SK-N-SH (cell line): ENCODE measurements at regions not wholly inside any gene's neighbourhood (a gene's known extent, or its start where the extent isn't known, plus 50 kb on each side); places are given as distances from the start of the nearest gene placed in this dataset.

ENCODE experiments used
- CTCF ChIA-PET: fragments of 300-600, 350-600 bp; formaldehyde crosslinking; extraction: SDS; loops from one replicate; lab custom pipeline; 2021; lab: Yijun Ruan, JAX
- POLR2A ChIA-PET: fragments of 350-600 bp; sonication (Branson Sonifier 250); formaldehyde crosslinking; extraction: SDS; loops from one replicate; lab custom pipeline; 2020; ENCODE audit warnings: antibody characterized with exemption, inconsistent platforms; lab: Yijun Ruan, JAX
- DNase-seq: peaks from one replicate; pipeline ENCODE4 v3.0.0; 2012
- H2AFZ ChIP-seq: fragments of 200-600 bp; sonication (generic); 2 replicates; pipeline ENCODE4 v1.8.1; 2016; ENCODE audit warnings: antibody characterized with exemption, mild to moderate bottlenecking, low read depth
- H3F3A ChIP-seq: fragments of 200-600 bp; sonication (generic); replicated peaks from 2 replicates; pipeline ENCODE3; 2016; ENCODE audit warnings: antibody characterized with exemption, mild to moderate bottlenecking; ENCODE audit not compliant: insufficient read depth
- H3K27ac ChIP-seq, 2 experiments: fragments of 200-500 bp in 1 of 2; fragments of 200-600 bp in 1 of 2; sonication (Bioruptor generic) in 1 of 2; sonication (generic), shearing (Covaris generic) in 1 of 2; 2 replicates each; pipeline versions ENCODE4 v1.5.1 to v1.6.1; 2014 to 2016; ENCODE audit warnings: low read depth in 2 of 2, inconsistent platforms in 1 of 2, low read length in 1 of 2, mild to moderate bottlenecking in 1 of 2, mixed read lengths in 1 of 2
- H3K27me3 ChIP-seq: fragments of 200-600 bp; sonication (generic), shearing (Covaris generic); 2 replicates; pipeline ENCODE4 v1.6.1; 2016; ENCODE audit warnings: mixed run types; ENCODE audit not compliant: insufficient read depth
- H3K36me3 ChIP-seq, 2 experiments: fragments of 200-500 bp in 1 of 2; fragments of 200-600 bp in 1 of 2; sonication (Bioruptor generic) in 1 of 2; sonication (generic) in 1 of 2; replicated peaks in 1 of 2; 2 replicates each; pipeline versions ENCODE3 to v1.5.1; 2014 to 2016; ENCODE audit warnings: low read length in 1 of 2, mild to moderate bottlenecking in 1 of 2; ENCODE audit not compliant: insufficient read depth in 2 of 2, control insufficient read depth in 1 of 2
- H3K4me1 ChIP-seq, 2 experiments: fragments of 200-500 bp in 1 of 2; fragments of 200-600 bp in 1 of 2; sonication (Bioruptor generic) in 1 of 2; sonication (generic), shearing (Covaris generic) in 1 of 2; 2 replicates each; pipeline versions ENCODE4 v1.5.1 to v1.6.1; 2014 to 2016; ENCODE audit warnings: low read depth in 1 of 2, low read length in 1 of 2, mixed run types in 1 of 2; ENCODE audit not compliant: insufficient read depth in 2 of 2, control insufficient read depth in 1 of 2
- H3K4me2 ChIP-seq: fragments of 200-600 bp; sonication (generic), shearing (Covaris generic); 2 replicates; pipeline ENCODE4 v1.6.1; 2017; ENCODE audit warnings: mixed run types
- H3K4me3 ChIP-seq, 2 experiments: fragments of 200-500 bp in 1 of 2; fragments of 200-600 bp in 1 of 2; sonication (Bioruptor generic) in 1 of 2; sonication (generic), shearing (Covaris generic) in 1 of 2; 2 replicates each; pipeline versions ENCODE4 v1.5.1 to v1.8.1; 2014 to 2016; ENCODE audit warnings: low read depth in 2 of 2, inconsistent platforms in 1 of 2, low read length in 1 of 2, mild to moderate bottlenecking in 1 of 2, mixed read lengths in 1 of 2, moderate library complexity in 1 of 2
- H3K79me2 ChIP-seq: fragments of 200-600 bp; sonication (generic); 2 replicates; pipeline ENCODE4 v1.8.1; 2017; ENCODE audit warnings: mild to moderate bottlenecking; ENCODE audit not compliant: insufficient read depth
- H3K9ac ChIP-seq: fragments of 200-600 bp; sonication (generic); 2 replicates; pipeline ENCODE4 v1.6.1; 2017; ENCODE audit warnings: mixed run types
- H3K9me2 ChIP-seq: fragments of 200-600 bp; sonication (generic); 2 replicates; pipeline ENCODE4 v1.6.1; 2017; ENCODE audit warnings: mixed run types
- H3K9me3 ChIP-seq: fragments of 200-600 bp; sonication (generic); 2 replicates; pipeline ENCODE4 v1.6.1; 2017; ENCODE audit warnings: mixed run types, mild to moderate bottlenecking, moderate library complexity
- H4K20me1 ChIP-seq: fragments of 200-600 bp; sonication (generic); 2 replicates; pipeline ENCODE4 v1.6.1; 2017; ENCODE audit warnings: mild to moderate bottlenecking, mixed run types; ENCODE audit not compliant: insufficient read depth
- FOSL2 ChIP-seq: IDR thresholded peaks from 2 replicates; pipeline ENCODE4 v1.4.0; 2012; ENCODE audit warnings: low read depth, mild to moderate bottlenecking, moderate library complexity, borderline replicate concordance
- FOXJ3 ChIP-seq: sonication (generic); formaldehyde crosslinking; IDR thresholded peaks from 2 replicates; pipeline ENCODE4 v1.5.1; 2020; ENCODE audit warnings: mild to moderate bottlenecking, missing genetic modification reagents
- GATA2 ChIP-seq: sonication (generic); formaldehyde crosslinking; IDR thresholded peaks from 2 replicates; pipeline ENCODE4 v1.5.0; 2020; ENCODE audit warnings: mild to moderate bottlenecking, missing genetic modification reagents
- JUND ChIP-seq: IDR thresholded peaks from 2 replicates; pipeline ENCODE4 v1.4.0; 2012
- MAX ChIP-seq: IDR thresholded peaks from 2 replicates; pipeline ENCODE4 v1.4.0; 2012; ENCODE audit warnings: low read depth
- MXI1 ChIP-seq: IDR thresholded peaks from 2 replicates; pipeline ENCODE4 v1.6.1; 2012; ENCODE audit warnings: mild to moderate bottlenecking, low read depth, low read length, improper control_type of control experiment
- NFIC ChIP-seq: IDR thresholded peaks from 2 replicates; pipeline ENCODE4 v1.4.0; 2012; ENCODE audit warnings: borderline replicate concordance
- POLR2AphosphoS5 ChIP-seq: IDR thresholded peaks from 2 replicates; pipeline ENCODE4 v1.6.1; 2012; ENCODE audit warnings: low read depth, low read length
- RCOR1 ChIP-seq: fragments of 150-350 bp; IDR thresholded peaks from 2 replicates; pipeline ENCODE4 v1.6.1; 2017; ENCODE audit warnings: antibody characterized with exemption, low read length
- REST ChIP-seq: IDR thresholded peaks from 2 replicates; pipeline ENCODE4 v1.6.1; 2012; ENCODE audit warnings: mild to moderate bottlenecking, low read depth, low read length, moderate library complexity
- RFX5 ChIP-seq: IDR thresholded peaks from 2 replicates; pipeline ENCODE4 v1.6.1; 2012; ENCODE audit warnings: mild to moderate bottlenecking, improper control_type of control experiment, low read length
- RXRA ChIP-seq: IDR thresholded peaks from 2 replicates; pipeline ENCODE4 v1.4.0; 2012; ENCODE audit warnings: low read depth, mild to moderate bottlenecking, borderline replicate concordance
- SIN3A ChIP-seq: IDR thresholded peaks from 2 replicates; pipeline ENCODE4 v1.6.1; 2012; ENCODE audit warnings: low read depth, mild to moderate bottlenecking, low read length, moderate library complexity, borderline replicate concordance
- SMC3 ChIP-seq: IDR thresholded peaks from 2 replicates; pipeline ENCODE4 v1.6.1; 2012; ENCODE audit warnings: low read depth, low read length, improper control_type of control experiment
- TCF12 ChIP-seq: IDR thresholded peaks from 2 replicates; pipeline ENCODE4 v1.4.0; 2012
- TEAD4 ChIP-seq: IDR thresholded peaks from 2 replicates; pipeline ENCODE4 v1.4.0; 2012; ENCODE audit warnings: mild to moderate bottlenecking, borderline replicate concordance; ENCODE audit not compliant: insufficient read depth
- YY1 ChIP-seq: IDR thresholded peaks from 2 replicates; pipeline ENCODE4 v1.4.0; 2012; ENCODE audit warnings: low read depth, mild to moderate bottlenecking
- WGBS: methylation state at CpG from one replicate; pipeline ENCODE4 v1.1.6; 2017; ENCODE audit warnings: low lambda C conversion rate; 5-methylcytosine and 5-hydroxymethylcytosine counted together
- TF ChIP-seq, protein P1 (sequence below): IDR thresholded peaks from 2 replicates; pipeline ENCODE4 v1.4.0; 2012; ENCODE audit warnings: low read depth, borderline replicate concordance

DNA sequence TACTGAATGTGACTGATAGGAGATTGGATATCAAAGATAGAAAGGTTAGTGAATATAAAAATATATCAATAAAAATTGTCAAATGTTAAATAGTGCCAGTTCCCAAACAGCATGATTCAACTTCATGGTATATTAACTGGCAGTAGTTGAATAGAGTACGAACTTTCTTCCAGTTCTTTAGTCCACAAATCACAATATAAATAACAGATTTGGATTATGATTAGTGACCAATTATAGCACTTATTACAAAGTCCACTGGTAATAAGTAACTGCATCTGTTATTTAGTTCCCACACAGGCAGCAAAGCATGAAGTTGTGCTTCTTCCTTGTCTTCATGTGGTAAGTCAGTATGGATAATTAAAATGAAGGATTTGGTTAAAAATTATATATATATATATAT lies 243.0 kb upstream of the VWC2 start:
- Histone ChIP-seq H3K27me3 (no peaks in the 10 kb centered on the region), H3K27ac (no peak overlapping the region), H3F3A (no peaks in the 10 kb centered on the region), H3K79me2 (no peaks in the 10 kb centered on the region), H3K9me3 (no peaks in the 10 kb centered on the region), H3K36me3 (no peaks in the 10 kb centered on the region), H3K4me1 (no peaks in the 10 kb centered on the region), H3K4me3 (no peak overlapping the region), H4K20me1 (no peaks in the 10 kb centered on the region), H3K4me2 (no peak overlapping the region), H3K9ac (no peak overlapping the region), H3K9me2 (no peaks in the 10 kb centered on the region), H2AFZ (no peak overlapping the region)
- TF ChIP-seq SIN3A (no peak), RXRA (no peak), YY1 (no peak), FOXJ3 (CRISPR knock-in tag) (no peak), RCOR1 (no peak), SMC3 (no peak), TCF12 (no peak), GATA2 (CRISPR knock-in tag) (no peak), TEAD4 (no peak), FOSL2 (no peak), MAX (no peak), NFIC (no peak), REST (no peak), JUND (no peak), POLR2AphosphoS5 (no peak), RFX5 (no peak), MXI1 (no peak)
- TF ChIP-seq, protein P1, sequence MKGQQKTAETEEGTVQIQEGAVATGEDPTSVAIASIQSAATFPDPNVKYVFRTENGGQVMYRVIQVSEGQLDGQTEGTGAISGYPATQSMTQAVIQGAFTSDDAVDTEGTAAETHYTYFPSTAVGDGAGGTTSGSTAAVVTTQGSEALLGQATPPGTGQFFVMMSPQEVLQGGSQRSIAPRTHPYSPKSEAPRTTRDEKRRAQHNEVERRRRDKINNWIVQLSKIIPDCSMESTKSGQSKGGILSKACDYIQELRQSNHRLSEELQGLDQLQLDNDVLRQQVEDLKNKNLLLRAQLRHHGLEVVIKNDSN, result no peak
- CTCF ChIA-PET, result no interaction called here
- DNase-seq, result no peak
- WGBS, result 0% methylated on average over 1 of the region's 1 CpG
- POLR2A ChIA-PET, result no interaction called here
